BE2C (cell line): ENCODE measurements at regions not wholly inside any gene's neighbourhood (a gene's known extent, or its start where the extent isn't known, plus 50 kb on each side); places are given as distances from the start of the nearest gene placed in this dataset.
"Not testable (repeated sequence)": the region's sequence is repeated elsewhere in the genome, so short reads cannot be mapped to it uniquely, and the experiment has no call there.

Source experiments
- DNase-seq: peaks from one replicate; pipeline ENCODE4 v3.0.0-alpha.2; 2020
- H3K27me3 ChIP-seq: fragments of 250-450 bp; sonication (Bioruptor Pico); 2 replicates; pipeline ENCODE4 v1.5.1; 2020; ENCODE audit warnings: mild to moderate bottlenecking
- H3K36me3 ChIP-seq: fragments of 250-450 bp; sonication (Bioruptor Pico); 2 replicates; pipeline ENCODE4 v1.5.1; 2020; ENCODE audit warnings: mild to moderate bottlenecking
- H3K4me1 ChIP-seq: fragments of 250-450 bp; sonication (Bioruptor Pico); 2 replicates; pipeline ENCODE4 v1.5.1; 2020
- H3K4me3 ChIP-seq: 2 replicates; pipeline ENCODE4 v1.5.1; 2011; ENCODE audit warnings: low read depth, low read length
- H3K9me3 ChIP-seq: fragments of 250-450 bp; sonication (Bioruptor Pico); 2 replicates; pipeline ENCODE4 v1.5.1; 2020
- CTCF ChIP-seq: IDR thresholded peaks from 2 replicates; pipeline ENCODE4 v1.5.1; 2012; ENCODE audit warnings: mild to moderate bottlenecking, low read depth, low read length

DNA sequence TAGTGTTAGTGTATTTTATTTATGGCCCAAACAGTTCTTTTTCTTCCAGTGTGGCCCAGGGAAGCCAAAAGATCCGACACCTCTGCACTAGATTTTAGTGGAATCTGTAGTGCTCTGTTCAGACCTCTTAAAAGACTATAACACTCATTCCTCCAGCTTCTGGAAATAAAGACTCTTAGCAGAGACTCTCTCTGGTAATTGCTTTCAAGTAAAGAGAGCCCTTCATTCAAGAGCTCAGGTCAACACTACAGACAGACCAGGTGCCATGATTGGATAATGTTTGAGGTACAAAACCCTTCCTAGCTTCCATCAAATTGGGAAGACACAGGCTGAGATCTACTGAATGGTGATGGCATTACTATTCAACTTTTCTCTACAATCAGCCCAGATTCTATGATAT is 255.8 kb downstream of the PRDM9 start:
- no peak for TF ChIP-seq CTCF
- no peak for DNase-seq
- no peak overlapping the region for H3K4me3 ChIP-seq
- H3K36me3 ChIP-seq: no peaks in the 10 kb centered on the region
- H3K27me3 ChIP-seq: no peaks in the 10 kb centered on the region
- no peaks in the 10 kb centered on the region for H3K9me3 ChIP-seq
- H3K4me1 ChIP-seq: no peaks in the 10 kb centered on the region

DNA sequence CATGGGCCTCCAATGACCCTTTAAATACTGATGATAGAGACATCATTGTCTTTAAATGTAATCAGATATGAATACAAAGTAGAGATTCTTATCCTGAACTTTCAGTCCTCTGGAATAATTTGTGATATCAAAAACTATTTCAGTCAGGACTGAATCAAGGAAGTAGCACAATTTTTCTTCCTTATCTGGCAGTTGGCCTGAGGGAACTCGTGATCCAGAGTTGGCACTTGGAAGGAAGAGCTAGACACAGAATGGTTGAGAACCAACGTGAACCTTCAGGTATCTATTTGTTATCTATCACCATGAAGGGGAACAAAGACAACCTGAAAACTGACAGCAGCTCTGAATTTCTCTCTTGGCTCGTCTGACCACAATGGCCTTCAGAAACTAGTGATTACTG is 269.3 kb downstream of the PRDM9 start:
- H3K9me3 ChIP-seq: no peaks in the 10 kb centered on the region
- TF ChIP-seq CTCF: no peak

DNA sequence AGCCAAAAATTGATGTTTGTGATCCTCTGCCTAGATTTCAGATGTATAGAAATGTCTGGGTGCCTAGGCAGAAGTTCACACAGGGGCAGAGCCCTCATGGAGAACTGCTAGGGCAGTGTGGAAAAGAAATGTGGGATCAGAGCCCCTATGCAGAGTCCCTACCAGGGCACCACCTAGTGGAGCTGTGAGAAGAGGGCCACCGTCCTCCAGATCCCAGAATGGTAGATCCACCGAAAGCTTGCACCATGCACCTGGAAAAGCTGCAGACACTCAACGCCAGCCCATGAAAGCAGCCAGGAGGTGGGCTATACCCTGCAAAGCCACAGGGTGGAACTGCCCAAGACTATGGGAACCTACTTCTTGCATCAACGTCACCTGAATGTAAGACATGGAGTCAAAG is 292.9 kb downstream of the PRDM9 start:
- H3K9me3 ChIP-seq, H3K4me3 ChIP-seq, H3K36me3 ChIP-seq, H3K27me3 ChIP-seq, H3K4me1 ChIP-seq: not testable (repeated sequence)
- peak; percentile 39 for TF ChIP-seq CTCF
- DNase-seq: peak; percentile 13

More for the DNA sequence above, 269.3 kb downstream of the PRDM9 start:
- DNase-seq: no peak
- no peaks in the 10 kb centered on the region for H3K36me3 ChIP-seq
- no peaks in the 10 kb centered on the region for H3K27me3 ChIP-seq
- H3K4me1 ChIP-seq: no peaks in the 10 kb centered on the region
- H3K4me3 ChIP-seq: no peak overlapping the region

GRCh38 chr5:23820765-23821471 is 313.5 kb downstream of the PRDM9 start:
- no peaks in the 10 kb centered on the region for H3K4me1 ChIP-seq
- no peak overlapping the region for H3K4me3 ChIP-seq
- no peaks in the 10 kb centered on the region for H3K9me3 ChIP-seq
- H3K36me3 ChIP-seq: no peaks in the 10 kb centered on the region
- peak; percentile 74 for TF ChIP-seq CTCF
- no peak for DNase-seq
- H3K27me3 ChIP-seq: no peaks in the 10 kb centered on the region

GRCh38 chr5:23823521-23823920 is 316.1 kb downstream of the PRDM9 start:
- no peaks in the 10 kb centered on the region for H3K9me3 ChIP-seq
- H3K4me3 ChIP-seq: no peak overlapping the region
- H3K36me3 ChIP-seq: no peaks in the 10 kb centered on the region
- no peak for TF ChIP-seq CTCF
- no peaks in the 10 kb centered on the region for H3K4me1 ChIP-seq
- no peaks in the 10 kb centered on the region for H3K27me3 ChIP-seq
- no peak for DNase-seq

DNA sequence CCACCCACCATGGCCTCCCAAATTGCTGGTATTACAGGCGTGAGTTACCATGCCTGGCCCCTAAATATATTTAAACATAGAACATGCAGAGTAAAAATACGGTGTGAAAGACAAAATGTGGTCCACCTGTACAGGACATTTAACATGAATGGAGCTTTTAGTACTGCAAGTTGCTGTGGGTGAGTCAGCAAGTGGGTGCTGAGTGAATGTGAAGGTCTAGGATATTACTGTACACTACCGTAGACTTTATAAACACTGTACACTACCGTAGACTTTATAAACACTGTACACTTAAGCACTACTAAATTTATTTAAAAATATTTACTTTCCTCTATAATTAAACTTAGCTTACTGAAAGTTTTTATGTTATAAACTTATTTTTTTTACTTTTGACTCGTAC is 317.8 kb downstream of the PRDM9 start:
- H3K4me3 ChIP-seq: no peak overlapping the region
- H3K27me3 ChIP-seq: no peaks in the 10 kb centered on the region
- no peak for DNase-seq
- H3K36me3 ChIP-seq: no peaks in the 10 kb centered on the region
- no peaks in the 10 kb centered on the region for H3K4me1 ChIP-seq
- no peaks in the 10 kb centered on the region for H3K9me3 ChIP-seq
- no peak for TF ChIP-seq CTCF
